HG02840 (cell line): ENCODE measurements at regions not wholly inside any gene's neighbourhood (a gene's known extent, or its start where the extent isn't known, plus 50 kb on each side); places are given as distances from the start of the nearest gene placed in this dataset.
"Not testable (repeated sequence)": the region's sequence is repeated elsewhere in the genome, so short reads cannot be mapped to it uniquely, and the experiment has no call there.

Experiments
- ATAC-seq: cut with Tn5 transposase; IDR thresholded peaks from one replicate; pipeline ENCODE4 v1.9.1; 2021; ENCODE audit warnings: mild to moderate bottlenecking, moderate library complexity, moderate number of reproducible peaks; ENCODE audit not compliant: unreplicated experiment, low FRiP score

DNA sequence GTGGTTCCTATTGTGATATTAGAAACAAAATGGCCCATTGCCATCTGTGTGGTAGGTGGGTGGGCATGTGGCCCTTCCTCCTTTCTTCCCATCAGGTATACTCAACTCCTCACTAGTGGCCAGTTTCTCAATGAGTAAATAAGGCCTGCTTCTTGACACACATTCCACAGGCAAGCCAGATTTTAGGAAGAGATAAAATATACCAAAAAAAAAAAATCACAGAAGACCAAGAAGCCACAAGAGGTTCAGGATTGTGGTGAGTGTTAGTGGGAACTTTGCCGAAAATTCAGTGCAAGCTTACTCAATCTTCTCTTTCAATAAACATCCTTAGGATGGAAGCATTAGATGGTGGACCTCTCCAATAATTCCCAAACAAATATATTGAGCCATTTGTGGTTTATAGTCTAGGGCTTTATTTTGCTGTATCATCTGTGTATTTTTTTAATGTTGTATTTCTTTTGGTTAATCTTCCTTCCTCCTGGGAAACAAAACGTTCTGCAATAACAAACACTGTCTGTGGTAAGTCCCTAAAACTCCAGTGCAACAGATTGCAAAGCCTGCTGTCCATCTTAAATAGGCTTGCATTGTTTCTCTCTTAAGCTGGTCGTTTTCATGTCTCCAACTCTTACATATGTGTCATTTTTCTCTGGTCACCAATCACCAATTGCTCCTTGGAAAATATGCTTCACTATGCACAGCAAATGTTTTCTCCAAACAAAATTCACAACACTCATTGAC is 289.9 kb upstream of the KITLG start:
- ATAC-seq = no peak

- no peak for ATAC-seq
These were observed 287.8 kb upstream of the KITLG start for GRCh38 chr12:88868050-88868449.

GRCh38 chr12:88867510-88867909 is 287.2 kb upstream of the KITLG start:
- no peak for ATAC-seq

DNA sequence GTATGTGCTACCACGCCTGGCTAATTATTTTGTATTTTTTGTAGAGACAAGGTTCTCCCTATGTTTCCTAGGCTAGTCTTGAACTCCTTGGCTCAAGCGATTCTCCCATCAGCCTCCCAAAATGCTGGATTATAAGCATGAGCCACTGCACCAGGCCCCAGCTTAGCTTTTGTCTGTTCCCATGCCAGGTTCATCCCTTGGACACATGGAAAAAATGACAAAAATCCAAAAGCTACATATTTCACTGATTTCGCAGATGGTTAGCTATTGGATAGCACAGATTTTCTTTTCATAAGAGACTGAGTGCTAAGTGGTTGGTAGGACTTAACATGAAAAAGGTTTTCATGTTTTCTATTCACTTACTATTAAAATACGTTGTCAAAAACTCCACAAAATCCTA is 286.6 kb upstream of the KITLG start:
- no peak for ATAC-seq

DNA sequence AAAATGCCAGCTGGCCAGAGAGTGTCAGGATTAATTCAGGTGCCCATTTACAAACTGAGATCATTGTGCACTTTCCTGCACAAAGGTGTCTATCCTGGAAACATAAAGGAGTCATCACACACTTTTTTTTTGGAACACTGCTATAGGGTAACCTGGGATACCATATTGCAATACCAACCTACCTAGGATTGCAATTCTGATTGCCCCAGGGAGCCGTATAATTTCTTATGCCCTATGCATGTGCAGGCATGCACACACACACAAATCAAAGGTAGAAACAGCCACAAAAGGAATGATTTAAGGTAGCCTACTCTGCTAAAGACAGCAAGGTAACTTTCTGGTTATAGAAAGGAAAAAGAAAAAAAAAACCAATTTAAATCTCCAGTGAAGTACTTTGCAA is 285.3 kb upstream of the KITLG start:
- ATAC-seq = no peak

- ATAC-seq = no peak
These were observed 280.6 kb upstream of the KITLG start for GRCh38 chr12:88860851-88861250.

DNA sequence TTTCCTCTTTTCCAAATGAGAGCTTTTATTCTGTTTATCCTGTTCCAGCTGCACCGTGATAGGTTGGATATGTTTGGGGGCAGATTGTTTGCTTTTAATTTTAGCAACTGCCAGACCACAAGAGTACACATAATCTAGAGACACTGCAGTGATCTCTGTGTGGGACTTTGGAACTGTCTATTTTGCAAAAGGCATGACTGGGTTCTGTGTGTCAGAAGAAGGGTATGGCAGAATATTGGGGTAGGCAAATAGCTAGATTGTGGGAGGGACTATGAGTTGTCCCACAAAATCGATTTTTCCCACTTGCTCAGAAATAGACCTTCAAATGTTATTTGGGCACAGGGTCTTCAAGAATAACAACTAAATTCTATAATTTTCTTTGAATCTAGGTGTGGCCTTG is 275.9 kb upstream of the KITLG start:
- no peak for ATAC-seq

DNA sequence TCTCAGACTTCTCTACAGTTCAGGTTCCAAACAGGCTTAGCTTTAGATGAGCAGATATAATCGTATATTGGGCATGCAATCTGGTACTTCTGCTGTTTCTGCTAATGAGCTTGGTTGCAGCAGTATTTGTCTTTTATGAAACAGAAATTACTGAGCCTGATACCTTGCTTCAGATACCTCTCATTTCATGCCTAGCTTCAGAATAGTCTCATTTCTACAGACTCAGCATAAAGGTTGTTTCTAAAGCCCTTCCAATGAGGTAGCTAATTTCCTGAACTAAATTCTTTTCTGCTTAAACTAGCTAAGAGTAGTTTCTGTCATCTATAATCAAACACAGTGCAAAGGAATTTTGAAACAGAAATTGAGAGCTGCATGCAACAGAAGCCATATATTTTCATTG is 275.0 kb upstream of the KITLG start:
- ATAC-seq = no peak

DNA sequence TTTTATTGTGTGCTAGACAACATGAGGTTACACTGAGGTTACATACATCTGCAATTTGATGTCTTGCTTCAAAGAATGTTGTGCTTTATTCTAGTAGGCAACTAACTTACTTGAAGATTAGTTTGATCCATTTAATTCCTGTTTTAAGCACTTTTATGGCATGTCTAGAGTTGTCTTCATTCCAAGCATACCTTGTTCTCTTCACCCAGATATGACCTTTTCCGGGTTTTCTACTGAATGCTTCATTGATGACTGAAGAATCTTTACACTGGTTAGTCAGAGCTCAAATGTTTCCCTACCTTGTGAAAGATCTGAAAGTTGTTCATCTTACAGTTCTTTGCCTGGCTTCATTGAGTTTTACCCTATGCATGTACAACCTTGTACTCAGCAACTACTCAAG is 274.0 kb upstream of the KITLG start:
- ATAC-seq = no peak

GRCh38 chr12:88847246-88847645 is 267.0 kb upstream of the KITLG start:
- ATAC-seq = not testable (repeated sequence)

DNA sequence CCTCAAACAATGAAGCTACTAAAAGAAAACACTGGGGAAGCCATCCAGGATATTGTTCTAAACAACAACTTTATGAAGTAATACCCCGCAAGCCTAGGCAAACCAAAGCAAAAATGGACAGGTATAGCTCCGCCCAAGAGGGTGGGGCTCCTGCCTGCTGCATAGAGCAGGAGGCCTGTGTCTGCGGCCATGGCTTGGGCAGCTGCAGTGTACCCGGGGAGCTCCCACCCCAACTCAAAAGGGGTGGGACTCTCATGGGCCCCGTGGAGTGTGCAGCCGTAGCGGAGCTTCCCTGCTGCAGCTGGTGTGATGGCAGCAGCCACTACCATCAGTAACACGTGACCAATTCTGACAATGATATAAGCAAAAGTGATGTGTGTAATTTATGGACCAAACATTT is 264.2 kb upstream of the KITLG start:
- ATAC-seq = no peak

GRCh38 chr12:88842314-88842713 is 262.0 kb upstream of the KITLG start:
- ATAC-seq = no peak

- no peak for ATAC-seq
These were observed 259.2 kb upstream of the KITLG start for GRCh38 chr12:88839486-88839885.

- ATAC-seq = no peak
These were observed 255.9 kb upstream of the KITLG start for GRCh38 chr12:88836156-88836555.

DNA sequence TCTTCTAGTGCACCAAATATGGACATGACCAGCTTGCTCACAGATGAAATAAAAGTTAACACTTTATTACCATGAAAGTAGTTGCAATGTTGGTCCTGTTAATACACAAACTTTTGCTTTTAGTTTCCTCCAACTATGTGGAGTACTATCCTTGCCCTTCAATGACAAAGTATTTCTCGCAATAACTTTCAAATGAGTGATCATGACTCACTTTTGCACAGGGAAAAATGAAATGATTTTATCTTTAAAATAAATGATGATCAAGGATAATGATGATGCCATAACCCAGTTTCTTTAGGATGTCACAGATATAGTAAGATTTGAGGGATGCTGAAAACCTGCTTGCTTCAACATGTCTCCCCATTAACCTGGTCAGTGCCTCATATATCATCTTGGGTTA is 254.0 kb upstream of the KITLG start:
- ATAC-seq = no peak

GRCh38 chr12:88833641-88834116 is 253.4 kb upstream of the KITLG start:
- ATAC-seq = no peak

DNA sequence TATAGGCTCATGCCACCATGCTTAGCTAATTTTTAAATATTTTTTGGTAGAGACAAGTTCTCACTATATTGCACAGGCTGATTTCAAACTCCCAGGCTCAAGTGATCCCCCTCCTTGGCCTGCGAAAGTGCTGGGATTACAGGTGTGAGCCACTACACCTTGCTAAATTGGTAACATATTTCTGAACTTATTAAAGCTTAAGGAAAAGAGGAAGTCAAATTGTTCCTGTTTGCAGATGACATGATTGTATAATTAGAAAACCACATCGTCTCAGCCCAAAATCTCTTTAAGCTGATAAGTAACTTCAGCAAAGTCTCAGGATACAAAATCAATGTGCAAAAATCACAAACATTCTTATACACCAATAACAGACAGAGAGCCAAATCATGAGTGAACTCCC is 248.3 kb upstream of the KITLG start:
- ATAC-seq = not testable (repeated sequence)

- ATAC-seq = no peak
These were observed 239.7 kb upstream of the KITLG start for GRCh38 chr12:88820012-88820411.

- ATAC-seq = no peak
These were observed 235.9 kb upstream of the KITLG start for GRCh38 chr12:88816201-88816600.

DNA sequence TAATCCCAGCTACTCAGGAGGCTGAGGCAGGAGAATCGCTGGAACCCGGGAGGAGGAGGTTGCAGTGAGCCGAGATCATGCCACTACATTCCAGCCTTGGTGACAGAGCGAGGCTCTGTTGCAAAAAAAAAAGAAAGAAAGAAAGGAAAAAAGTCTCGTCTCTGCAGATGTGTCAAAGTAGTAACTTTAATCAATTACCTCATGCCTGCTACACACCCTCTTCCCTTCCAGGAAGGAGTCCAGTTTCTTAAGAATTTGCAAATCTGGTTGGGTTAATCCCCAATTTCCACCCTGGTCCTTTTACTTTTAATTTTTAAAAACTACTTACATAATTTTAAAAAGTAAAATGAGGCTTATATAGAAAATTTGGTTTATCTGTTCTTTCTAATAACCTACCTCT is 234.5 kb upstream of the KITLG start:
- no peak for ATAC-seq

DNA sequence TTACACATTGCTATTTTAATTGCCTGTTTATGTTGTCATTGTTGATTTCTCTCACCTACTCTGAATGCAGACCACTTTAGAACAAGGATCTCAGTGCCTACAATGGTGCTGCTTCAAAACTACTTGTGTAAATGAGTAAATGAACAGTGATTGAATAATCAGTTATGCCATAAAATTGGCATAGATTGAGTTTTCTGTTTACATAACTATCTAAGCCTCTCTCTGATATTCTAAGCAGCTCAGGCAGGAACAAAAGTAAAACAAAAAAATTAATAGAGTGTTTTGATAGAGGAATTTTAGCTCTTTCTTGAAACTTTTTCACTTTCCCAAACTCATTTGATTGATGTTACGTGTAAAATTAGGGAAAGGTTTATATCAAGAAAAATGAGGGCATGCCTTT is 232.3 kb upstream of the KITLG start:
- no peak for ATAC-seq

DNA sequence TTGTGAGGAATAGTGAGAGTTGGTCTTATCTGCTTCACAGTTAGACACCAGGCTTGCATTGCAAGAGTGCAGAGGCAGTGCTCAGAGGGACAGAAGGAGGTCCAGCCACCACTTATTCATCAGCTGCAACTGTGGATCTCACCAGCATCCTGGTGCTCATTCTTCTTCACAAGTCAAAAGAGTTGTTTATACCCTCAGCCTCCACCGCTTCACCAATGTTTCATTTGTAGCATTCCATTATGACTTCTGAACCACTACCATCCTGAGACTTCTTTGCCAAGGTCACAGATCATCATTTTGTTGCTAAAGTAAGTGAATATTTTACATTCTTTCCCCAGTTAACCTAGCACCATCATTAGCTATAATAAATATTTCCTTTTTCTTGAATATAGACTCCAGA is 230.5 kb upstream of the KITLG start:
- no peak for ATAC-seq

GRCh38 chr12:88809841-88810240 is 229.6 kb upstream of the KITLG start:
- ATAC-seq = not testable (repeated sequence)
